ENCODE measurements at regions not wholly inside any gene's neighbourhood (a gene's known extent, or its start where the extent isn't known, plus 50 kb on each side); places are given as distances from the start of the nearest gene placed in this dataset.

DNA sequence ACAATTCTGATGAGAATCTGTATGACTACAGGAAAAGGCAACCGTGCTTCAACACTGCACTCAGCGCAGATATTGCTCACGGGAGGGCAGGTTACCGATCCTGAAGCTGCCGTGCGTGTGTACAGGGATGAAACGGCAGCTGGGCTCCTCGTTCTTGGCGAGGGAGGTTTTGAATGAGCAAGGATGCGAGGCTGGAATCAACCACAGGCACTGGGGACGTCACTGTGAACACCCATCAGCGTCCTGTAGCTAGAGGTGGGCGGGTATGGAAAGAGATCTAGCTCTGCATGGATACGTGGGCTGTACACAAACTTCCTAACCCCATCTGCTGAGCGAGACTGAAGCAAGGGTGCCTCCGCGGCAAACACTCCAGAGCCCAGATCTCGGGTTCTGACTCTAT lies 84.3 kb upstream of the COL5A1 start:
- TF ChIP-seq POLR2A (IDR thresholded peaks at IDR 0.05; ENCODE audit: low read depth, low read length) (no peak), POLR2AphosphoS5 (IDR thresholded peaks at IDR 0.05; ENCODE audit: low read depth, low read length) (no peak), TAF1 (IDR thresholded peaks at IDR 0.05; ENCODE audit: low read depth, low read length) (no peak)

Data from GM12891 (cell line).